ENCODE measurements at regions not wholly inside any gene's neighbourhood (a gene's known extent, or its start where the extent isn't known, plus 50 kb on each side); places are given as distances from the start of the nearest gene placed in this dataset.

DNA sequence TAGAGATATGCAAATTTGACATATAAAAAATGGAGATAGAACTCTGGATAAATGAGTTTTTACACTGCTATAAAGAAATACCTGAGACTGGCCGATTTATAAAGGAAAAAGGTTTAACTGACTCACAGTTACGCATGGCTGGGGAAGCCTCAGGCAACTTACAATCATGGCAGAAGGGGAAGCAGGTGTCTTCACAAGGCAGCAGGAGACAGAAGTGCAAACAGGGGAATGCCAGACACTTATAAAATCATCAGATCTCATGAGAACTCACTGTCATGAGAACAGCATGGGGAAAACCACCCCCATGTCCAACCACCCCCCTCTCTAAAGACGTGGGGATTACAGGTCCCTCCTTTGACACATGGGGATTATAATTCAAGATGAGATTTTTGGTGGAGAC, 1540.2 kb upstream of the SLC39A10 start:
- Histone ChIP-seq H3K27ac (ENCODE audit: low read depth in 1 of 2, low read length in 2 of 2) (no peak overlapping the region), H3K9me3 (replicated peaks in 1 of 2; ENCODE audit: control insufficient read depth in 1 of 2, insufficient read depth in 1 of 2, low read length in 2 of 2) (no peaks in the 10 kb centered on the region), H3K36me3 (replicated peaks in 1 of 2; ENCODE audit: control insufficient read depth in 1 of 2, insufficient read depth in 2 of 2, low read length in 2 of 2) (no peaks in the 10 kb centered on the region), H3K4me2 (replicated peaks; ENCODE audit: extremely low read depth, low read length, poor library complexity, severe bottlenecking) (no peak overlapping the region), H3K4me3 (replicated peaks in 1 of 3; ENCODE audit: low read depth in 2 of 3, low read length in 3 of 3) (no peak overlapping the region), H3K9ac (ENCODE audit: insufficient read depth, low read length, poor library complexity, severe bottlenecking) (no peak overlapping the region), H2AFZ (ENCODE audit: insufficient read depth, low read depth, low read length, poor library complexity, severe bottlenecking) (no peak overlapping the region), H4K20me1 (ENCODE audit: insufficient read depth, low read length) (no peaks in the 10 kb centered on the region), H3K27me3 (ENCODE audit: control insufficient read depth in 2 of 2, insufficient read depth in 2 of 2, low read length in 2 of 2) (no peaks in the 10 kb centered on the region), H3K4me1 (ENCODE audit: control insufficient read depth in 1 of 2, insufficient read depth in 2 of 2, low read length in 2 of 2) (no peaks in the 10 kb centered on the region), H3K79me2 (ENCODE audit: insufficient read depth, low read length) (no peaks in the 10 kb centered on the region)
- no peaks in the 10 kb centered on the region for H3K4me1 Mint-ChIP-seq
- intact Hi-C loops (cut with micrococcal nuclease), result no loop called here
- no peak overlapping the region for H3K27ac Mint-ChIP-seq
- H3K27me3 Mint-ChIP-seq (ENCODE audit: low read depth in 3 of 3), result no peaks in the 10 kb centered on the region
- no peaks in the 10 kb centered on the region for H3K36me3 Mint-ChIP-seq
- no peak for DNase-seq
- H3K4me3 Mint-ChIP-seq, result no peak overlapping the region
- TF ChIP-seq, protein P1, sequence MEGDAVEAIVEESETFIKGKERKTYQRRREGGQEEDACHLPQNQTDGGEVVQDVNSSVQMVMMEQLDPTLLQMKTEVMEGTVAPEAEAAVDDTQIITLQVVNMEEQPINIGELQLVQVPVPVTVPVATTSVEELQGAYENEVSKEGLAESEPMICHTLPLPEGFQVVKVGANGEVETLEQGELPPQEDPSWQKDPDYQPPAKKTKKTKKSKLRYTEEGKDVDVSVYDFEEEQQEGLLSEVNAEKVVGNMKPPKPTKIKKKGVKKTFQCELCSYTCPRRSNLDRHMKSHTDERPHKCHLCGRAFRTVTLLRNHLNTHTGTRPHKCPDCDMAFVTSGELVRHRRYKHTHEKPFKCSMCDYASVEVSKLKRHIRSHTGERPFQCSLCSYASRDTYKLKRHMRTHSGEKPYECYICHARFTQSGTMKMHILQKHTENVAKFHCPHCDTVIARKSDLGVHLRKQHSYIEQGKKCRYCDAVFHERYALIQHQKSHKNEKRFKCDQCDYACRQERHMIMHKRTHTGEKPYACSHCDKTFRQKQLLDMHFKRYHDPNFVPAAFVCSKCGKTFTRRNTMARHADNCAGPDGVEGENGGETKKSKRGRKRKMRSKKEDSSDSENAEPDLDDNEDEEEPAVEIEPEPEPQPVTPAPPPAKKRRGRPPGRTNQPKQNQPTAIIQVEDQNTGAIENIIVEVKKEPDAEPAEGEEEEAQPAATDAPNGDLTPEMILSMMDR (IDR thresholded peaks at IDR 0.05), result no peak
- 100% methylated on average over 1 of the region's 3 CpGs for WGBS (ENCODE audit: insufficient coverage)
- H3K9me3 Mint-ChIP-seq, result peaks cover 0 to 2% (median 2%) of the 10 kb centered on the region in 7 donors

GRCh38 chr2:194105358-194105757, 1551.7 kb upstream of the SLC39A10 start:
- WGBS (ENCODE audit: insufficient coverage), result no CpG with 5 or more reads among the region's 1 CpG
- TF ChIP-seq, protein P1 (IDR thresholded peaks at IDR 0.05), result no peak
- intact Hi-C loops (cut with micrococcal nuclease), result no loop called here
- H3K9me3 Mint-ChIP-seq, result no peaks in the 10 kb centered on the region
- H3K4me1 Mint-ChIP-seq, result peaks cover 12% of the 10 kb centered on the region
- Histone ChIP-seq H3K79me2 (ENCODE audit: insufficient read depth, low read length) (no peaks in the 10 kb centered on the region), H4K20me1 (ENCODE audit: insufficient read depth, low read length) (no peaks in the 10 kb centered on the region), H3K36me3 (replicated peaks in 1 of 2; ENCODE audit: control insufficient read depth in 1 of 2, insufficient read depth in 2 of 2, low read length in 2 of 2) (no peaks in the 10 kb centered on the region), H3K4me3 (replicated peaks in 1 of 3; ENCODE audit: low read depth in 2 of 3, low read length in 3 of 3) (no peak overlapping the region), H3K9me3 (replicated peaks in 1 of 2; ENCODE audit: control insufficient read depth in 1 of 2, insufficient read depth in 1 of 2, low read length in 2 of 2) (no peaks in the 10 kb centered on the region), H3K9ac (ENCODE audit: insufficient read depth, low read length, poor library complexity, severe bottlenecking) (no peak overlapping the region), H3K4me1 (ENCODE audit: control insufficient read depth in 1 of 2, insufficient read depth in 2 of 2, low read length in 2 of 2) (peaks cover 18% of the 10 kb centered on the region in 2 donors), H3K4me2 (replicated peaks; ENCODE audit: extremely low read depth, low read length, poor library complexity, severe bottlenecking) (no peak overlapping the region), H2AFZ (ENCODE audit: insufficient read depth, low read depth, low read length, poor library complexity, severe bottlenecking) (no peak overlapping the region), H3K27ac (ENCODE audit: low read depth in 1 of 2, low read length in 2 of 2) (no peak overlapping the region), H3K27me3 (ENCODE audit: control insufficient read depth in 2 of 2, insufficient read depth in 2 of 2, low read length in 2 of 2) (no peaks in the 10 kb centered on the region)
- peak overlapping the region in 1 of 7 donors; percentile 63 for H3K27ac Mint-ChIP-seq
- H3K27me3 Mint-ChIP-seq (ENCODE audit: low read depth in 3 of 3), result peaks cover 0 to 2% (median 0%) of the 10 kb centered on the region in 3 donors
- no peaks in the 10 kb centered on the region for H3K36me3 Mint-ChIP-seq
- no peak overlapping the region for H3K4me3 Mint-ChIP-seq
- DNase-seq, result no peak

Measured in CD14-positive monocyte (primary cell).